ENCODE measurements at regions not wholly inside any gene's neighbourhood (a gene's known extent, or its start where the extent isn't known, plus 50 kb on each side); places are given as distances from the start of the nearest gene placed in this dataset.

DNA sequence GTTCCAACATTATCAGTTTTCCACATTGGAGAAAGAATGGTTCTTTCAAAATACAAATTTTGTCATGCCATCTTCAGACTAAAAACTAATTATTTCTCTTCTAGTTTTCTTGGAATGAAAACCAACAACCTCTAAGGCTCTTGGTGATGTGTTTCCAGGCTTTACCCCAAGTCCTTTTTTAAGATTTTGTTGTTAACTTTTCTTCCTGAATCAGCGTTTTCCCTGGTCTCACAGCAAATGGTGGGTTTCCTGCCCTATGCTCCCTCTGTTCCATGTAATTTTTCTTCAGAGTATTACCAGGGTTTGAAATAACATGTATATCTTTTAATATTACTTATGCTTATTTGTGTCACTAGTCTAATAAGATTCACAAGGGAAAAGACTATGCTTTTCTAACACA is 1311.9 kb downstream of the LRFN5 start:
- H3K27me3 ChIP-seq (ENCODE audit: control insufficient read depth, low read length): no peaks in the 10 kb centered on the region
- H3F3A ChIP-seq (ENCODE audit: control insufficient read depth, insufficient read depth): no peaks in the 10 kb centered on the region
- H3K4me1 ChIP-seq (ENCODE audit: control insufficient read depth, low read length): no peaks in the 10 kb centered on the region
- no peak overlapping the region for H3K4me3 ChIP-seq (ENCODE audit: low read length)
- H3K36me3 ChIP-seq (ENCODE audit: control insufficient read depth, low read length): no peaks in the 10 kb centered on the region
- H3K9me3 ChIP-seq (ENCODE audit: control insufficient read depth, insufficient read depth, low read length): no peaks in the 10 kb centered on the region
- H3K4me2 ChIP-seq (ENCODE audit: low read length): no peak overlapping the region
- no peaks in the 10 kb centered on the region for H3K9me2 ChIP-seq (replicated peaks; ENCODE audit: control insufficient read depth, low read length)
- H3K79me2 ChIP-seq (ENCODE audit: control insufficient read depth, low read length): no peaks in the 10 kb centered on the region
- H3K27ac ChIP-seq (ENCODE audit: low read depth, low read length): no peak overlapping the region
- no peak for TF ChIP-seq EZH2phosphoT487 (IDR thresholded peaks at IDR 0.05; ENCODE audit: borderline replicate concordance, low read length)
- TF ChIP-seq, protein P1, sequence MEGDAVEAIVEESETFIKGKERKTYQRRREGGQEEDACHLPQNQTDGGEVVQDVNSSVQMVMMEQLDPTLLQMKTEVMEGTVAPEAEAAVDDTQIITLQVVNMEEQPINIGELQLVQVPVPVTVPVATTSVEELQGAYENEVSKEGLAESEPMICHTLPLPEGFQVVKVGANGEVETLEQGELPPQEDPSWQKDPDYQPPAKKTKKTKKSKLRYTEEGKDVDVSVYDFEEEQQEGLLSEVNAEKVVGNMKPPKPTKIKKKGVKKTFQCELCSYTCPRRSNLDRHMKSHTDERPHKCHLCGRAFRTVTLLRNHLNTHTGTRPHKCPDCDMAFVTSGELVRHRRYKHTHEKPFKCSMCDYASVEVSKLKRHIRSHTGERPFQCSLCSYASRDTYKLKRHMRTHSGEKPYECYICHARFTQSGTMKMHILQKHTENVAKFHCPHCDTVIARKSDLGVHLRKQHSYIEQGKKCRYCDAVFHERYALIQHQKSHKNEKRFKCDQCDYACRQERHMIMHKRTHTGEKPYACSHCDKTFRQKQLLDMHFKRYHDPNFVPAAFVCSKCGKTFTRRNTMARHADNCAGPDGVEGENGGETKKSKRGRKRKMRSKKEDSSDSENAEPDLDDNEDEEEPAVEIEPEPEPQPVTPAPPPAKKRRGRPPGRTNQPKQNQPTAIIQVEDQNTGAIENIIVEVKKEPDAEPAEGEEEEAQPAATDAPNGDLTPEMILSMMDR (IDR thresholded peaks at IDR 0.05; ENCODE audit: low read depth, low read length, poor library complexity, severe bottlenecking): no peak
- no peaks in the 10 kb centered on the region for H4K20me1 ChIP-seq (ENCODE audit: control insufficient read depth, insufficient read depth, low read depth, low read length)

DNA sequence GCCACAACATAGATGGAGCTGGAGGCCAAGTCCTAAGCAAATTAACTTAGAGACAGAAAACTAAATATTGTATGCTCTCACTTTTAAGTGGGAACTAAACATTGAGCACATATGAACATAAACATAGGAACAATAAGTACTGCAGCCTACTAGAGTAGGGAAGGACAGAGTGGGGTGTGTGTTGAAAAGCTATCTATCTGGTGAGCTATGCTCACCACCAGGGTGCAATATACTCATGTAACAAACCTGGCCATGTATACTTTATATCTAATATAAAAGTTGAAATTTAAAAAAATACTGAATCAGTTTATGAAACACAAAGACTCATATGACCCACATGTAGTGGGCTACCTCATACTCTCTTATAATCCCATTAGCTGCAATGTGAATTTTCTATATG is 1305.0 kb downstream of the LRFN5 start:
- Histone ChIP-seq H3K4me3 (ENCODE audit: low read length) (no peak overlapping the region), H3K79me2 (ENCODE audit: control insufficient read depth, low read length) (no peaks in the 10 kb centered on the region), H3K27ac (ENCODE audit: low read depth, low read length) (no peak overlapping the region), H3K9me3 (ENCODE audit: control insufficient read depth, insufficient read depth, low read length) (no peaks in the 10 kb centered on the region; the same call in 1 of the 2 replicates), H3F3A (ENCODE audit: control insufficient read depth, insufficient read depth) (no peaks in the 10 kb centered on the region), H3K27me3 (ENCODE audit: control insufficient read depth, low read length) (no peaks in the 10 kb centered on the region), H3K9me2 (replicated peaks; ENCODE audit: control insufficient read depth, low read length) (no peaks in the 10 kb centered on the region), H3K36me3 (ENCODE audit: control insufficient read depth, low read length) (no peaks in the 10 kb centered on the region), H3K4me1 (ENCODE audit: control insufficient read depth, low read length) (no peaks in the 10 kb centered on the region), H4K20me1 (ENCODE audit: control insufficient read depth, insufficient read depth, low read depth, low read length) (no peaks in the 10 kb centered on the region), H3K4me2 (ENCODE audit: low read length) (no peak overlapping the region)
- TF ChIP-seq EZH2phosphoT487 (IDR thresholded peaks at IDR 0.05; ENCODE audit: borderline replicate concordance, low read length): no peak
- TF ChIP-seq, protein P1 (IDR thresholded peaks at IDR 0.05; ENCODE audit: low read depth, low read length, poor library complexity, severe bottlenecking): no peak

DNA sequence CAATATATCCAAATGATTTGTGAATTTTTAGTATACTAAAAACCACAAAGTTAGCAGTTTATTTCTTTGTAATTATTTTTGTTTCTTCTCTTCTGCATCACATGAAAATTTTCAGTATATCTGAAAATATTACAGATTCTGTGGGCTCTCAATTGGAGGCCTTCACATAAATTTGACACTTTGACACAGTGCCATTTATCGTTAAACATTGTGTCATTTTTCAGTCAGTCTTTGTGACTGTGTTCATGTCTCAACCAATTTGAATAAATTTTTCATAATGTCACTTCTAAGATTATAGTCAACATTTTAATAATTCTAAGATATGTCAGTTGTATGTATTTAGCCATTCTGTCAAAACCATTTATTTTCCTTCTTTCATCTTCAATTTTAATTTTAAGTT is 1303.0 kb downstream of the LRFN5 start:
- TF ChIP-seq, protein P1 (IDR thresholded peaks at IDR 0.05; ENCODE audit: low read depth, low read length, poor library complexity, severe bottlenecking): no peak
- TF ChIP-seq EZH2phosphoT487 (IDR thresholded peaks at IDR 0.05; ENCODE audit: borderline replicate concordance, low read length): no peak
- H3K4me2 ChIP-seq (ENCODE audit: low read length): no peak overlapping the region
- no peaks in the 10 kb centered on the region for H3F3A ChIP-seq (ENCODE audit: control insufficient read depth, insufficient read depth)
- no peaks in the 10 kb centered on the region for H3K27me3 ChIP-seq (ENCODE audit: control insufficient read depth, low read length)
- no peaks in the 10 kb centered on the region for H3K4me1 ChIP-seq (ENCODE audit: control insufficient read depth, low read length)
- no peaks in the 10 kb centered on the region for H4K20me1 ChIP-seq (ENCODE audit: control insufficient read depth, insufficient read depth, low read depth, low read length)
- H3K79me2 ChIP-seq (ENCODE audit: control insufficient read depth, low read length): no peaks in the 10 kb centered on the region
- no peaks in the 10 kb centered on the region for H3K9me2 ChIP-seq (replicated peaks; ENCODE audit: control insufficient read depth, low read length)
- H3K9me3 ChIP-seq (ENCODE audit: control insufficient read depth, insufficient read depth, low read length): no peaks in the 10 kb centered on the region; the same call in 1 of the 2 replicates
- H3K4me3 ChIP-seq (ENCODE audit: low read length): no peak overlapping the region
- no peaks in the 10 kb centered on the region for H3K36me3 ChIP-seq (ENCODE audit: control insufficient read depth, low read length)
- H3K27ac ChIP-seq (ENCODE audit: low read depth, low read length): no peak overlapping the region

DNA sequence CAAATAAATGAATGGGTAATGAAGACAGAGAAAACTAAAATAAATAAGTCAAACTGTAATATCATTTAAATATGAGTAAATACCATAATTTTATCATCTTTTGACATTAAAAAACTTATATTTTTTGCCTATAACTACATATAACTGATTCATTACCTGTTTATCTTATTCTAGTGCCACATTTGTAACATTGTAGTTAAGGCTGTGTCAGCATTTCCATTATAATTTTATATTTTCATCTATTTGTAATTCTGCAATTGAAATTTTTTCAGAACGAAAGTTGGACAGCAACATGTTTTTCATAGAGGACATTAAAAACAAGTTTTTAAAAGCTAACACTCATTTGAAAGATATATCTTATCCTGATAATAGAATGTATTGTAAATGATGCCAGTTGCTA is 1286.5 kb downstream of the LRFN5 start:
- no peak overlapping the region for H3K4me2 ChIP-seq (ENCODE audit: low read length)
- no peak overlapping the region for H3K27ac ChIP-seq (ENCODE audit: low read depth, low read length)
- no peaks in the 10 kb centered on the region for H3K9me2 ChIP-seq (replicated peaks; ENCODE audit: control insufficient read depth, low read length)
- H3K9me3 ChIP-seq (ENCODE audit: control insufficient read depth, insufficient read depth, low read length): no peaks in the 10 kb centered on the region
- no peaks in the 10 kb centered on the region for H4K20me1 ChIP-seq (ENCODE audit: control insufficient read depth, insufficient read depth, low read depth, low read length)
- no peaks in the 10 kb centered on the region for H3K36me3 ChIP-seq (ENCODE audit: control insufficient read depth, low read length)
- H3K4me3 ChIP-seq (ENCODE audit: low read length): no peak overlapping the region
- TF ChIP-seq EZH2phosphoT487 (IDR thresholded peaks at IDR 0.05; ENCODE audit: borderline replicate concordance, low read length): no peak
- TF ChIP-seq, protein P1 (IDR thresholded peaks at IDR 0.05; ENCODE audit: low read depth, low read length, poor library complexity, severe bottlenecking): no peak
- no peaks in the 10 kb centered on the region for H3K79me2 ChIP-seq (ENCODE audit: control insufficient read depth, low read length)
- no peaks in the 10 kb centered on the region for H3F3A ChIP-seq (ENCODE audit: control insufficient read depth, insufficient read depth)
- H3K4me1 ChIP-seq (ENCODE audit: control insufficient read depth, low read length): no peaks in the 10 kb centered on the region
- H3K27me3 ChIP-seq (ENCODE audit: control insufficient read depth, low read length): no peaks in the 10 kb centered on the region
